Epithelial cell of prostate (primary cell): ENCODE measurements at regions not wholly inside any gene's neighbourhood (a gene's known extent, or its start where the extent isn't known, plus 50 kb on each side); places are given as distances from the start of the nearest gene placed in this dataset.
"Not testable (repeated sequence)": the region's sequence is repeated elsewhere in the genome, so short reads cannot be mapped to it uniquely, and the experiment has no call there.

ENCODE experiments used
- DNase-seq: peaks from one replicate; pipeline ENCODE4 v3.0.0-alpha.2; 2011; ENCODE audit warnings: low read depth, low spot score
- H3K27ac ChIP-seq: fragments of 450-650 bp; 2 replicates; pipeline ENCODE4 v1.5.1; 2017; ENCODE audit warnings: mild to moderate bottlenecking

DNA sequence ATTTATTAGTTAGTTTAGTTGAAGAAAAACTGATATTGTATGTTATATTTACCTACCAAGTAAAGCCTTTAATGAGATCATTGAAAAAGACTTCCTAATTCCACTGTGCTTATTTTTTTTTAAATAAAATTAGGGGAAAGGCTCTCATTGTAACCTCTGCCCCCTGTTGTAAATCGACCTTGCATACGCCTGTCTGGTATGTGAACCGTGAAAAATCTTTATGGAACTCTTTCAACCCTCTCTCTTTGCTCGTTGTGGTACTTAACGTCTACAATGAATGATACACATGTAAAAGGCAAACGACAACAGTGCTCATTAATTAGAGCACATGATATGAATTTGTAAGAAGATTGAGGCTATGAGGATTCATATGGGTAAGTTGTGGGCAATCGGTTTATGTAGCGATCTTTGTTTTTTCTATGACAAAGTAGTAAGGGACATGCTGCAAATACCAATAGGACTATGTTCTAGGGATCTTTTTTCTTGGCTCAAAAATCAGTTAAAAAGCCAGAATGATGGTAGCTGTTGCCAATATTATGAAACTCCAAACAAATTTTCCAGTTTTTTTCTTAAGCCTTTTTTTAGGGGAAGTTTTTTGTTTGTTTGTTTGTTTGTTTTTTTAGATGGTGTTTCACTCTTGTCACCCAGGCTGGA is 119.0 kb upstream of the MCHR2 start:
- no peak for DNase-seq

DNA sequence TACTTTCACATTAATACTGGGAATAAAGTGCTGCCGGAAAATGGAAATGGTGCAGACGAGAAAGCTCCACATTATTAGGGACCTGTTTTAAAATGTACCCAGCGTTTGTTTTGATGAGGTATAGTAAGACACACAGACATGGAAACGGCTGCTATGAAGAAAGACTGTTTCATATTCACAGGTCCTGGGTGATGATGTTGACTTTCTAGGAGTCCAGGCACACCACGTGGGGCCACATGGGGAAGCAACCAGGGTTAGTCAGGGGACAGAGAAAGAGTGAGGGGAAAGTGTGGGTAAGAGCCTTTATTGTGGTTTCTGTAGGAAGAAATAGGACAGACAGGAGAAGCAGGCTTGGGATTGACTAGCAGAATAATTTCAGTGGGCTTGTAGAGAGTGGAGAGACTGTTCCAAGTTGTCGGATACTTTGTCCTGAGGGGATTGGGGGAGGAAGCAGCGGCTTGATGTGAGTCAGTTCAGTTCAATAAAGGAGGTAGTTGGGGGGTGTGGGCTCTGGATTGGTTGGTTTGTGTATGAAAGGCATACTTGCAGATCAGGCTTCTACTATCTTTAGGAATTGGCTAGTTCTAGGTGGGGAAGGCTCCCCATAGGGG is 112.0 kb upstream of the MCHR2 start:
- DNase-seq = no peak
- no peak overlapping the region for H3K27ac ChIP-seq

More for the DNA sequence above, 119.0 kb upstream of the MCHR2 start:
- no peak overlapping the region for H3K27ac ChIP-seq

DNA sequence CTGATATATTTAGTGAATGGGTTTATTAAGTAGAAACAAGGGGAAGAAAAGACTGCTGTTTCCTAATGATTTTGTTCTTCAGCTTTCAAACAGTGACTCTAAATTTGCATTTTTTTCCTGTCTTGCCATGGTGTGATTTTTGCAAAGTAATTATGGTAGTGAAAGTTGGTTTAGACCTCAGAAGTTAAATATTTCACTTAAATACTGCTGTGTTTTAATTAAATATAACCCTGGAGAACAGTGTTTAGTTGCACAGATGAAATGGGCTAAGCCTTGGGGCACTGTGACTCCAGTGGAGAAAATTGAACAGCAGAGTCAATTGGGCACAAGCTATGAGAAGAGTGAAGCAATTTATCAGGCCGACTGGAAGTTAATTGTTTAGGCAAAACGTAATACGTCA is 111.1 kb upstream of the MCHR2 start:
- no peak overlapping the region for H3K27ac ChIP-seq
- no peak for DNase-seq

DNA sequence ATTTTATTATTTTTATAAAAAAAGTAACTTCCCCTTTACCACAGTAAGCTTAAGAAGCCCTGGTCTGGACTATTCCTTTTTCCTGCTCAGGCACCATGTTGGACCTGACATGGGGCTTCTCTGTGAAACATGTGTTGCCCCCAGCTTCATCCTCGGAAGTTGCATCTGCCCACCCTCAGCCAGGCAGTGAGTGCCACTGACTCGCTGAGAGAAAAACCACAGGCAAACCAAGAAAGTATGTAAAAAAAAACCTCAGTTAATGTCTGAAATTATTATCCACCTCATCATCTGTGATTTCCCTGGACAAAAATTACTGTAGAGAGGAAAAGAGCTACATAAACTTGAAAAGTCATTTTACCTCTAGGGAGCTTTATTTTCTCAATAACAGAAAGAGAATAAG is 109.9 kb upstream of the MCHR2 start:
- DNase-seq = no peak
- no peak overlapping the region for H3K27ac ChIP-seq

GRCh38 chr6:100103194-100103593 is 109.2 kb upstream of the MCHR2 start:
- H3K27ac ChIP-seq = no peak overlapping the region
- DNase-seq = no peak

GRCh38 chr6:100101644-100102043 is 107.6 kb upstream of the MCHR2 start:
- no peak for DNase-seq
- no peak overlapping the region for H3K27ac ChIP-seq

DNA sequence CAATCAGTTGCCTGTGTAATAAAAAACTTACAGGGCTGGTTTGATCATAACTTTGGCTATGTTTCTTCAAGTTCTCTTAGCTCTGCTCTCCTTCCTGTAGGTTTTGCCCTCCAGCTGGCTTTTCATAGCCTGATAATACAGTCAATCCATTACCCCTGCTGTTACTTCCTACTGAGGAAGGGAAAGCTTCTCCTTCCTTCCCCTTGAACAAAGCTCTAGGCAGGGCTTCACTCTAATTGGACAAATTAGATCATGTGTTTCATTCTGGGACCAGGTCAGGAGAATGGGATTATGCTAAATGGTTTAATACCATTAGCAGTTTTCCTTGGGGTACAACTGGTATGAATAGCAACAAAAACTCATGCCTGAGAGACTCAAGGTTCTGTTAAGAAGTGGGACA is 106.8 kb upstream of the MCHR2 start:
- DNase-seq = no peak
- no peak overlapping the region for H3K27ac ChIP-seq

GRCh38 chr6:100099189-100100074 is 105.4 kb upstream of the MCHR2 start:
- no peak overlapping the region for H3K27ac ChIP-seq
- no peak for DNase-seq

- DNase-seq = no peak
- no peak overlapping the region for H3K27ac ChIP-seq
Observed at GRCh38 chr6:100096936-100097335, 102.9 kb upstream of the MCHR2 start.

- DNase-seq = no peak
- no peak overlapping the region for H3K27ac ChIP-seq
Observed at GRCh38 chr6:100096341-100096740, 102.3 kb upstream of the MCHR2 start.

- no peak for DNase-seq
- no peak overlapping the region for H3K27ac ChIP-seq
Observed at GRCh38 chr6:100093405-100093804, 99.4 kb upstream of the MCHR2 start.

- H3K27ac ChIP-seq = peak overlapping the region; percentile 7
- no peak for DNase-seq
Observed at GRCh38 chr6:100088009-100088408, 94.0 kb upstream of the MCHR2 start.

GRCh38 chr6:100084991-100085364 is 91.0 kb upstream of the MCHR2 start:
- DNase-seq = no peak
- H3K27ac ChIP-seq = no peak overlapping the region

DNA sequence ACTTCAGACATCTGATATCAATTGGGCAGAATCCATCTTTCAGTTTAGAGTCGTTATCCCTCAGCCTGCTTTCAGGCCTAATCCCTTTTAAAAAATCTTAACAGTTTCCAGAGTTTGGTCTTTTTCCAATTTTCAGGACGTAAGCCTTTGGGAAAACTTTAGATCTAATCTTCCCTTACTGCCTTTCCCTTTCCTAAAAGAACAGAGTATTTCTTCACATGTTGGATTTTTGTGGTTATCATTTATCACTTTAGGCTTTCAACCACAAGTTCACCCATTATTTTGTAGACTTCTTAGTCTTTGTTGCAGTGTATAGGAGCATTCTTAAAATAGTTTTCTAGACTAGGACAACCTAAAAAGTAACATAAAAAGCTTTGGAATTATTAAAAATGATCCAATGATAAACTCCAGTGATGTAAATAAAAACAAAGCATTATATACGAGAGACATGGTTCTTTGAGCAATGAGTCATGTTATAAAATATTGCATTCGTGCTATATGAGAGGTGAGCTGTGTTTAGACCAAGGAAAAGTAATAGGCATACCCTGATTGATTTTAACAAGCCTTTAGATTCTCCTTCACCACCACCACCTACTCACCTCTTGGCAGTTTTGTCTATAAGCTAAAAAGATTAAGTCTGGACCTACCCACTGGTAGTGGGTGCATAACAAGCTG is 90.4 kb upstream of the MCHR2 start:
- H3K27ac ChIP-seq = no peak overlapping the region
- no peak for DNase-seq

DNA sequence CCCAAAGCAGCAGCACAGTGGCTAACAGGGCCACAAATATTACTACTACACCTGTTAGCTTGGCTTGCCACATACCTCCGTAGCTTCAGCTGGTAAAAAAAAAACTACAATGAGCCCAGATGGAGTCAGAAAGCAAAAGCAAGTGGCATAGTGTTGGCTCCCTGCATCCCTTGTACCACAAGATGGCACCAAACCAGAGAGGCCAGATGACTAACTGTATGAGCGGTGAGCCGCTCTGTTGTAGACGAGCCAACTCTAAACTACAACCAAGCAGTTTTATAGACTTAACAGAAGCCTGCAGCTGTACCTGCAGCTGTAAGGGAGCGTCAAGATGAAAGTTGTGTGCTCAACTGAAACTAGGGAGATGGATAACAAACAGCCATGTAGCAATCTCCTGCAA is 84.5 kb upstream of the MCHR2 start:
- H3K27ac ChIP-seq = no peak overlapping the region
- peak; percentile 22 for DNase-seq

DNA sequence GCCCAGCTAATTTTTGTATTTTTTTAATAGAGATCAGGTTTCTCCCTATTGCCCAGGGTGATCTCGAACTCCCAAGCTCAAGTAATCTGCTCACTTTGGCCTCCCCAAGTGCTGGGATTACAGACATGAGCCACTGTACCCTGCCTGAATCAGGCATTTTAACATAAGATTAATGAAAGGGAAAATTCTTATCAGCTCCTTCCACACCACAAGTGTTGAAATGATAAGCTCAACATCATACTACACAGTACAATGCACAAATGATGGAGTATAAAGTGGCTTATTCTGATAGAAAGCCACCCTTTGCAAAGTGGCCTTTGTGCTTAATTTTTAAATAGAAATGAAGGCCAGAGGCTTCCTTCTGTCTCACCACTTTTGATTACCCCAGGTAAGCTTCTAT is 71.3 kb upstream of the MCHR2 start:
- no peak overlapping the region for H3K27ac ChIP-seq
- DNase-seq = no peak

- no peak overlapping the region for H3K27ac ChIP-seq
- DNase-seq = no peak
Observed at GRCh38 chr6:100062621-100063020, 68.6 kb upstream of the MCHR2 start.

GRCh38 chr6:100057941-100058340 is 63.9 kb upstream of the MCHR2 start:
- DNase-seq = no peak
- no peak overlapping the region for H3K27ac ChIP-seq

DNA sequence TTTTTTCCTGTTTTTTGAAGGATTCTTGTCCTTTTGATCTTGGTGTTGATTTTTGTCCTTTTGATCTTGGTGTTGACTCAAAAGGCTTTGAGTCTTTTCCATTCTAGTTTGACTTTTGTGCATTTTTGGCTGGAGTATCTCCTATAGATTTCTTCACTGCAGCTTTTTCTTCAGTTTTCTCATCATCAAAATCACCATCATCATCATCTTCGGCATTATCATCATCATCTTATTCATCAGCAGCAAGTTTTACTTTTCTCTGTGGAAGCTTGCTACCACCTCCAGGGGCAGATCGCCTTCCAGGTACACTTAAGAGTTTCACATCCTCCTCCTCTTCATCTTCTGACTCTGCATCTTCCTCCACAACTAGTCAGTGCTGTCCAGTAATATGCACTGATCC is 56.5 kb upstream of the MCHR2 start:
- no peak overlapping the region for H3K27ac ChIP-seq
- DNase-seq = no peak

DNA sequence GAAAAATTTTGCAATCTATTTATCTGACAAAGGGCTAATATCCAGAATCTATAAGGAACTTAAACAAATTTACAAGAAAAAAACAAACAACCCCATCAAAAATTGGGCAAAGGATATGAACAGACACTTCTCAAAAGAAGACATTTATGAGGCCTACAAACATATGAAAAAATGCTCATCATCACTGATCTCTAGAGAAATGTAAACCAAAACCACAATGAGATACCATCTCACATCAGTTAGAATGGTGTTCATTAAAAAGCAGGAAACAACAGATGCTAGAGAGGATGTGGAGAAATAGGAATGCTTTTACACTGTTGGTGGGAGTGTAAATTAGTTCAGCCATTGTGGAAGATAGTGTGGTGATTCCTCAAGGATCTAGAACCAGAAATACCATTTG is 49.9 kb upstream of the MCHR2 start:
- H3K27ac ChIP-seq, DNase-seq: not testable (repeated sequence)
